GM12878 (cell line): ENCODE measurements at regions not wholly inside any gene's neighbourhood (a gene's known extent, or its start where the extent isn't known, plus 50 kb on each side); places are given as distances from the start of the nearest gene placed in this dataset.

Experiments used
- ATAC-seq: fragments of 200-7000 bp; cut with Tn5 transposase; 3 replicates; pipeline ENCODE4 v1.9.1; 2020; ENCODE audit warnings: mild to moderate bottlenecking, moderate library complexity
- BruUV-seq: library from RNA; stranded (reverse); fragments of 400-500 nt; replicated peaks from 2 replicates; lab custom pipeline; 2021; lab: Mats Ljungman, UMichigan
- CTCF ChIA-PET: fragments of 300-600 bp; sonication (Branson Sonifier 250); formaldehyde crosslinking; extraction: SDS; loops from one replicate; lab custom pipeline; 2021; ENCODE audit warnings: inconsistent platforms; lab: Yijun Ruan, JAX
- POLR2A ChIA-PET: fragments of 350-600 bp; formaldehyde crosslinking; extraction: SDS; loops from one replicate; lab custom pipeline; 2021; ENCODE audit warnings: inconsistent platforms; lab: Charles Lee
- RAD21 ChIA-PET: fragments of 300-600 bp; sonication (Branson Sonifier 250); formaldehyde crosslinking; loops from one replicate; lab custom pipeline; 2023; ENCODE audit warnings: antibody characterized with exemption; ENCODE audit not compliant: unreplicated experiment; lab: Charles Lee
- SMC1A ChIA-PET: fragments of 300-600 bp; sonication (Branson Sonifier 250); formaldehyde crosslinking; loops from one replicate; lab custom pipeline; 2023; ENCODE audit not compliant: unreplicated experiment, uncharacterized antibody; lab: Charles Lee
- DNase-seq: peaks from one replicate; pipeline ENCODE4 v3.0.0-alpha.2; 2011; ENCODE audit warnings: low read depth, low spot score
- FAIRE-seq: peaks from 3 replicates; lab custom pipeline; 2011; peaks lifted over from hg19 to GRCh38; lab: Jason Lieb, UNC
- H2AFZ ChIP-seq: 2 replicates; pipeline ENCODE4 v1.6.0; 2011; ENCODE audit warnings: low read depth, low read length, control low read depth; ENCODE audit not compliant: control insufficient read depth
- H3K27ac ChIP-seq: 2 replicates; pipeline ENCODE4 v1.5.1; 2011; ENCODE audit warnings: control low read depth; ENCODE audit not compliant: control insufficient read depth, insufficient read depth
- H3K27me3 ChIP-seq, 2 experiments: replicated peaks in 1 of 2; 2 replicates each; pipeline versions ENCODE4 v1.6.0 to v1.6.1; 2011; ENCODE audit warnings: low read length in 1 of 2; ENCODE audit not compliant: control insufficient read depth in 2 of 2, insufficient read depth in 2 of 2
- H3K36me3 ChIP-seq, 2 experiments: 2 replicates each; pipeline ENCODE4 v1.5.1; 2011; ENCODE audit warnings: low read length in 1 of 2; ENCODE audit not compliant: control insufficient read depth in 2 of 2, insufficient read depth in 2 of 2
- H3K4me1 ChIP-seq: 2 replicates; pipeline ENCODE4 v1.6.1; 2011; ENCODE audit warnings: mild to moderate bottlenecking, low read length, moderate library complexity, mixed read lengths; ENCODE audit not compliant: control insufficient read depth, insufficient read depth
- H3K4me2 ChIP-seq: 2 replicates; pipeline ENCODE4 v1.6.0; 2011; ENCODE audit warnings: control low read depth; ENCODE audit not compliant: control insufficient read depth, insufficient read depth
- H3K4me3 ChIP-seq: fragments of 200-600 bp; sonication (generic); 2 replicates; pipeline ENCODE4 v1.5.1; 2016
- H3K79me2 ChIP-seq: 2 replicates; pipeline ENCODE4 v1.6.0; 2011; ENCODE audit warnings: low read length; ENCODE audit not compliant: control insufficient read depth, insufficient read depth
- H3K9ac ChIP-seq: 2 replicates; pipeline ENCODE4 v1.8.0; 2011; ENCODE audit warnings: low read length, control low read depth, mixed read lengths; ENCODE audit not compliant: control insufficient read depth, insufficient read depth
- H3K9me3 ChIP-seq: replicated peaks from 3 replicates; pipeline ENCODE4 v1.5.1; 2011; ENCODE audit warnings: mild to moderate bottlenecking, low read length; ENCODE audit not compliant: control insufficient read depth, insufficient read depth
- H4K20me1 ChIP-seq: 2 replicates; pipeline ENCODE4 v1.6.0; 2011; ENCODE audit not compliant: control insufficient read depth, insufficient read depth
- CBX5 ChIP-seq: sonication (generic); IDR thresholded peaks from 2 replicates; pipeline ENCODE4 v1.6.1; 2016; ENCODE audit warnings: low read depth, moderate library complexity, mild to moderate bottlenecking, inconsistent platforms
- DPF2 ChIP-seq: fragments of 450-650 bp; IDR thresholded peaks from 2 replicates; pipeline ENCODE4 v1.6.1; 2017; ENCODE audit warnings: mild to moderate bottlenecking
- EED ChIP-seq: sonication (generic); IDR thresholded peaks from 2 replicates; pipeline ENCODE4 v1.6.1; 2016; ENCODE audit warnings: antibody characterized with exemption, low read depth
- MAX ChIP-seq: IDR thresholded peaks from 2 replicates; pipeline ENCODE4 v1.6.1; 2012; ENCODE audit warnings: low read depth, low read length, improper control_type of control experiment
- NFXL1 ChIP-seq: fragments of 450-650 bp; IDR thresholded peaks from 2 replicates; pipeline ENCODE4 v1.6.1; 2017; ENCODE audit warnings: antibody characterized with exemption, mild to moderate bottlenecking, borderline replicate concordance
- POU2F2 ChIP-seq: IDR thresholded peaks from 3 replicates; pipeline ENCODE4 v1.6.1; 2011; ENCODE audit warnings: low read depth, mild to moderate bottlenecking, low read length, borderline replicate concordance
- RELA ChIP-seq: fragments of 450-650 bp; IDR thresholded peaks from 2 replicates; pipeline ENCODE4 v1.8.0; 2014; ENCODE audit warnings: borderline replicate concordance; ENCODE audit not compliant: partially characterized antibody
- USF1 ChIP-seq: IDR thresholded peaks from 2 replicates; pipeline ENCODE4 v1.6.1; 2011; ENCODE audit warnings: borderline replicate concordance, low read depth, mild to moderate bottlenecking, moderate library complexity, mixed read lengths, low read length; ENCODE audit not compliant: insufficient read depth; ENCODE audit errors: extremely low read length
- YY1 ChIP-seq: IDR thresholded peaks from 2 replicates; pipeline ENCODE4 v1.6.1; 2011; ENCODE audit warnings: low read depth, mild to moderate bottlenecking, low read length
- ZZZ3 ChIP-seq: IDR thresholded peaks from 2 replicates; pipeline ENCODE4 v1.6.1; 2011; ENCODE audit warnings: low read depth; ENCODE audit not compliant: control insufficient read depth, insufficient read length
- WGBS: methylation state at CpG from one replicate; pipeline ENCODE4 v1.1.6; 2016; ENCODE audit warnings: low lambda C conversion rate; ENCODE audit not compliant: insufficient replicate concordance, insufficient coverage; ENCODE audit errors: missing lambda C conversion rate; 5-methylcytosine and 5-hydroxymethylcytosine counted together
- in situ Hi-C: fragments of 300-500 bp; cut with MboI; formaldehyde crosslinking; loops from 9 replicates; pipeline ENCODE4 v1.14.3; 2018; ENCODE audit warnings: mixed read lengths
- intact Hi-C: fragments of 100-400 bp; cut with micrococcal nuclease; formaldehyde crosslinking; loops from one replicate; pipeline ENCODE4 v1.14.2; 2022; ENCODE audit not compliant: unreplicated experiment

GRCh38 chr4:170580651-170581050 is 490.9 kb upstream of the AADAT start:
- Histone ChIP-seq H3K27me3 (no peaks in the 10 kb centered on the region), H3K9me3 (no peaks in the 10 kb centered on the region), H4K20me1 (no peaks in the 10 kb centered on the region), H3K27ac (no peak overlapping the region), H3K4me2 (no peak overlapping the region), H3K4me3 (no peak overlapping the region), H3K9ac (no peak overlapping the region), H3K36me3 (no peaks in the 10 kb centered on the region), H3K4me1 (no peaks in the 10 kb centered on the region), H2AFZ (no peak overlapping the region), H3K79me2 (no peaks in the 10 kb centered on the region)
- SMC1A ChIA-PET: no interaction called here
- POLR2A ChIA-PET: no interaction called here
- TF ChIP-seq MAX: no peak
- TF ChIP-seq POU2F2: no peak
- TF ChIP-seq CBX5: no peak
- no peak for TF ChIP-seq YY1
- TF ChIP-seq USF1: no peak
- TF ChIP-seq ZZZ3: no peak
- no peak for TF ChIP-seq DPF2
- TF ChIP-seq NFXL1: no peak
- no peak for TF ChIP-seq EED
- no peak for TF ChIP-seq RELA
- WGBS: 0% methylated on average over 2 of the region's 2 CpGs
- DNase-seq (no peak), ATAC-seq (no peak), FAIRE-seq (no peak)
- BruUV-seq: no TSS peak
- in situ Hi-C loops: no loop called here
- RAD21 ChIA-PET: no interaction called here
- intact Hi-C loops: loop anchor here (10.0 kb wide), 2 partner anchors 384 to 604 kb away; no protein-coding TSS in a partner anchor
- CTCF ChIA-PET: no interaction called here
